K562 (cell line): ENCODE measurements at regions not wholly inside any gene's neighbourhood (a gene's known extent, or its start where the extent isn't known, plus 50 kb on each side); places are given as distances from the start of the nearest gene placed in this dataset.

Experiments used
- ATAC-seq: fragments of 200-7000 bp; cut with Tn5 transposase; 3 replicates; pipeline ENCODE4 v1.9.1; 2020; ENCODE audit warnings: moderate library complexity
- BruUV-seq: library from RNA; stranded (reverse); fragments of 400-500 nt; replicated peaks from 2 replicates; lab custom pipeline; 2021; lab: Mats Ljungman, UMichigan
- CTCF ChIA-PET: fragments of 300-600 bp; formaldehyde crosslinking; extraction: SDS; loops from one replicate; lab custom pipeline; 2021; ENCODE audit warnings: low intra/inter-chr PET ratio; lab: Yijun Ruan, JAX
- POLR2A ChIA-PET: fragments of 300-600, 350-650 bp; sonication (Branson Sonifier 250); formaldehyde crosslinking; extraction: SDS; loops from one replicate; lab custom pipeline; 2021; ENCODE audit warnings: antibody characterized with exemption, inconsistent platforms; lab: Yijun Ruan, JAX
- DNase-seq, 4 experiments: peaks; one replicate each; pipeline versions ENCODE4 v3.0.0 to v3.0.0-alpha.2; 2011 to 2018; ENCODE audit warnings: low spot score in 3 of 4, mixed read lengths in 3 of 4; ENCODE audit errors: extremely low read depth in 1 of 4
- FAIRE-seq: peaks from 2 replicates; lab custom pipeline; 2011; peaks lifted over from hg19 to GRCh38; lab: Jason Lieb, UNC
- H2AFZ ChIP-seq: 2 replicates; pipeline ENCODE4 v1.6.0; 2011; ENCODE audit warnings: low read depth, low read length, control low read depth, inconsistent platforms
- H3K27ac ChIP-seq: fragments of 200-600 bp; 3 replicates; pipeline ENCODE4 v1.8.0; 2011; ENCODE audit warnings: low read depth, mild to moderate bottlenecking, control low read depth, inconsistent platforms, low read length, moderate library complexity, mixed read lengths; ENCODE audit errors: extremely low read depth
- H3K27me3 ChIP-seq, 2 experiments: fragments of 300-600 bp in 1 of 2; 2 replicates in 1 of 2; 3 replicates in 1 of 2; pipeline versions ENCODE4 v1.6.0 to v1.8.0; 2011; ENCODE audit warnings: inconsistent platforms in 2 of 2, low read length in 2 of 2, mild to moderate bottlenecking in 1 of 2, mixed read lengths in 1 of 2, moderate library complexity in 1 of 2; ENCODE audit not compliant: control insufficient read depth in 2 of 2, insufficient read depth in 2 of 2
- H3K36me3 ChIP-seq: fragments of 300-600 bp; 3 replicates; pipeline ENCODE4 v1.8.0; 2011; ENCODE audit warnings: mild to moderate bottlenecking, low read length, inconsistent platforms; ENCODE audit not compliant: control insufficient read depth, insufficient read depth
- H3K4me1 ChIP-seq, 2 experiments: fragments of 200-600 bp in 1 of 2; replicated peaks in 1 of 2; 2 replicates in 1 of 2; 3 replicates in 1 of 2; pipeline versions ENCODE4 v1.5.1 to v1.8.0; 2011; ENCODE audit warnings: inconsistent platforms in 2 of 2, low read length in 2 of 2, mild to moderate bottlenecking in 1 of 2, mixed read lengths in 1 of 2, moderate library complexity in 1 of 2; ENCODE audit not compliant: control insufficient read depth in 2 of 2, insufficient read depth in 2 of 2
- H3K4me2 ChIP-seq: 2 replicates; pipeline ENCODE4 v1.6.1; 2011; ENCODE audit warnings: low read length, control low read depth, inconsistent platforms, mixed read lengths; ENCODE audit not compliant: insufficient read depth
- H3K4me3 ChIP-seq: fragments of 200-600 bp; sonication (generic), shearing (Covaris generic); 2 replicates; pipeline ENCODE4 v1.5.1; 2016; ENCODE audit warnings: control low read depth, inconsistent platforms
- H3K79me2 ChIP-seq: fragments of 200-600 bp; 3 replicates; pipeline ENCODE4 v1.8.0; 2011; ENCODE audit warnings: low read length, inconsistent platforms; ENCODE audit not compliant: control insufficient read depth, insufficient read depth
- H3K9ac ChIP-seq, 2 experiments: 2 replicates each; pipeline versions ENCODE4 v1.6.0 to v1.6.1; 2011; ENCODE audit warnings: low read depth in 2 of 2, low read length in 2 of 2, control low read depth in 1 of 2, inconsistent platforms in 1 of 2, mild to moderate bottlenecking in 1 of 2, mixed read lengths in 1 of 2; ENCODE audit not compliant: insufficient read depth in 1 of 2
- H3K9me1 ChIP-seq: one replicate; pipeline ENCODE4 v1.6.0; 2011; ENCODE audit warnings: inconsistent platforms, mild to moderate bottlenecking, low read length, moderate library complexity; ENCODE audit not compliant: control insufficient read depth, insufficient read depth
- H3K9me3 ChIP-seq: replicated peaks from 2 replicates; pipeline ENCODE4 v1.5.1; 2011; ENCODE audit warnings: low read depth, low read length, inconsistent platforms; ENCODE audit not compliant: control insufficient read depth, insufficient read depth
- H4K20me1 ChIP-seq: replicated peaks from 2 replicates; pipeline ENCODE4 v1.6.1; 2011; ENCODE audit warnings: low read length, inconsistent platforms, mixed read lengths; ENCODE audit not compliant: control insufficient read depth, insufficient read depth
- FOSL1 ChIP-seq: fragments of 200-800 bp; sonication (Bioruptor generic); conservative IDR thresholded peaks from 2 replicates; pipeline ENCODE4 v1.6.1; 2016; ENCODE audit warnings: missing genetic modification characterization, missing compliant biosample characterization
- FOXO4 ChIP-seq: fragments of 450-650 bp; formaldehyde crosslinking; IDR thresholded peaks from 2 replicates; pipeline ENCODE4 v1.4.0; 2020; ENCODE audit warnings: mild to moderate bottlenecking, moderate library complexity
- TFE3 ChIP-seq: fragments of 450-650 bp; formaldehyde crosslinking; IDR thresholded peaks from 2 replicates; pipeline ENCODE4 v1.4.0; 2020; ENCODE audit warnings: mild to moderate bottlenecking, mixed read lengths
- USF1 ChIP-seq: sonication (generic); formaldehyde crosslinking; IDR thresholded peaks from 2 replicates; pipeline ENCODE4 v1.9.0; 2022; ENCODE audit warnings: mild to moderate bottlenecking, missing genetic modification reagents
- WGBS: fragments of 100-300 bp; shearing (Covaris generic); methylation state at CpG from one replicate; pipeline ENCODE4 v1.1.6; 2016; ENCODE audit warnings: low coverage, mixed read lengths; ENCODE audit not compliant: insufficient coverage; ENCODE audit errors: missing lambda C conversion rate; 5-methylcytosine and 5-hydroxymethylcytosine counted together
- in situ Hi-C: fragments of 300-500 bp; cut with MboI; formaldehyde crosslinking; loops from 4 replicates; pipeline ENCODE4 v1.15.0; 2018; ENCODE audit warnings: inconsistent platforms, mixed read lengths
- intact Hi-C: fragments of 100-400 bp; cut with micrococcal nuclease; formaldehyde crosslinking; loops from 2 replicates; pipeline ENCODE4 v1.14.2; 2022

GRCh38 chr4:163866728-163867315 lies 372.3 kb downstream of the TMA16 start:
- intact Hi-C loops (no loop called here), in situ Hi-C loops (no loop called here)
- Histone ChIP-seq H3K9me3 (no peaks in the 10 kb centered on the region; the same call in 1 of the 2 replicates), H3K4me2 (no peak overlapping the region), H3K4me1 (no peaks in the 10 kb centered on the region), H3K4me3 (no peak overlapping the region), H4K20me1 (no peaks in the 10 kb centered on the region), H3K27ac (no peak overlapping the region), H3K36me3 (no peaks in the 10 kb centered on the region), H3K9ac (no peak overlapping the region), H2AFZ (no peak overlapping the region), H3K27me3 (no peaks in the 10 kb centered on the region), H3K9me1 (no peaks in the 10 kb centered on the region), H3K79me2 (no peaks in the 10 kb centered on the region)
- ChIA-PET POLR2A (no interaction called here), CTCF (no interaction called here)
- ATAC-seq (no peak), FAIRE-seq (no peak), DNase-seq (peak in 1 of 4 experiments; percentile 0)
- 0% methylated on average over 3 of the region's 3 CpGs for WGBS
- BruUV-seq, result no TSS peak
- no peak for TF ChIP-seq FOXO4 (CRISPR knock-in tag)
- peak; percentile 78 for TF ChIP-seq FOSL1
- peak; percentile 94 for TF ChIP-seq TFE3
- 0 out of 2 replicates have a peak, but pooled peaks have one; percentile 8 for TF ChIP-seq USF1 (CRISPR knock-in tag)
